ENCODE measurements at regions not wholly inside any gene's neighbourhood (a gene's known extent, or its start where the extent isn't known, plus 50 kb on each side); places are given as distances from the start of the nearest gene placed in this dataset.

DNA sequence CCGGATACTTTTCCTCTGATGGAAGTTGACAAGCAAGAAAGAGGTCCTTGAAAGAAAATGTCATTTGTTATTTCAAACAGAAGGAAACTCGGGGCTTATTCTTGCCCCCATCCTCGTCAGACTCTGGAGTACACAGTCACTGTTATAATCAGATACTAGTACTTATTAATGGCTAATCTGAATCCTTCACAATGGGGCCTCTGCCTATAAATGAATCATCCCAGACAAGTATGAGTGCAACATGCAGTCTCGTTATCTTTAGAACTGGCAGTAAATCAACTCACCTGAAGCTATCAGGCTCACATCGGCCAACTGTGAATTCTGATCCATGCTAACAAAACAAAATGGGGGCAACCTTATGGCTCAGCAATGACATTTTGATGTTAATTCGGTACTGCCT, 216.7 kb downstream of the GRIN2B start:
- ChIA-PET SMC1A (ENCODE audit: uncharacterized antibody, unreplicated experiment) (no interaction called here), RAD21 (ENCODE audit: unreplicated experiment) (no interaction called here), CTCF (no interaction called here), POLR2A (interaction anchor here (0.6 kb wide), 1 partner anchor 1155 kb away, joined by 6 read pairs; no protein-coding TSS in a partner anchor)
- Histone ChIP-seq H3K9me3 (replicated peaks; ENCODE audit: control insufficient read depth, insufficient read depth, low read length) (no peaks in the 10 kb centered on the region), H3K79me2 (ENCODE audit: control insufficient read depth, insufficient read depth, low read length) (no peaks in the 10 kb centered on the region), H3K4me3 (no peak overlapping the region), H3K4me1 (ENCODE audit: control insufficient read depth, insufficient read depth, low read length) (no peaks in the 10 kb centered on the region), H3K9ac (ENCODE audit: control insufficient read depth, insufficient read depth, low read length) (no peak overlapping the region), H3K27ac (ENCODE audit: control insufficient read depth, insufficient read depth) (no peak overlapping the region), H3K36me3 (ENCODE audit: control insufficient read depth in 2 of 2, insufficient read depth in 2 of 2, low read length in 1 of 2) (no peaks in the 10 kb centered on the region), H3K4me2 (ENCODE audit: control insufficient read depth, insufficient read depth) (no peak overlapping the region), H2AFZ (ENCODE audit: control insufficient read depth, low read depth, low read length) (no peak overlapping the region), H3K27me3 (replicated peaks in 1 of 2; ENCODE audit: control insufficient read depth in 2 of 2, insufficient read depth in 2 of 2, low read length in 1 of 2) (no peaks in the 10 kb centered on the region; a peak in 1 of 4 replicates), H4K20me1 (ENCODE audit: control insufficient read depth, insufficient read depth) (no peaks in the 10 kb centered on the region)
- ATAC-seq (no peak), DNase-seq (ENCODE audit: low read depth, low spot score) (no peak), FAIRE-seq (no peak)
- no TSS peak for BruUV-seq (replicated peaks)
- 17% methylated on average over 6 of the region's 6 CpGs for WGBS (ENCODE audit: insufficient coverage, insufficient replicate concordance, low lambda C conversion rate, missing lambda C conversion rate)
- in situ Hi-C loops (cut with MboI) (no loop called here), intact Hi-C loops (cut with micrococcal nuclease; ENCODE audit: unreplicated experiment) (no loop called here)
- TF ChIP-seq CHD4 (IDR thresholded peaks at IDR 0.05) (no peak), ETV6 (conservative IDR thresholded peaks at IDR 0.05 in 1 of 2, IDR thresholded peaks at IDR 0.05 in 1 of 2; ENCODE audit: borderline replicate concordance in 1 of 2, low read depth in 1 of 2) (no peak)
- TF ChIP-seq, protein P1, sequence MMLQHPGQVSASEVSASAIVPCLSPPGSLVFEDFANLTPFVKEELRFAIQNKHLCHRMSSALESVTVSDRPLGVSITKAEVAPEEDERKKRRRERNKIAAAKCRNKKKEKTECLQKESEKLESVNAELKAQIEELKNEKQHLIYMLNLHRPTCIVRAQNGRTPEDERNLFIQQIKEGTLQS (IDR thresholded peaks at IDR 0.05; ENCODE audit: borderline replicate concordance, extremely low read depth, low read depth, low read length): no peak

DNA sequence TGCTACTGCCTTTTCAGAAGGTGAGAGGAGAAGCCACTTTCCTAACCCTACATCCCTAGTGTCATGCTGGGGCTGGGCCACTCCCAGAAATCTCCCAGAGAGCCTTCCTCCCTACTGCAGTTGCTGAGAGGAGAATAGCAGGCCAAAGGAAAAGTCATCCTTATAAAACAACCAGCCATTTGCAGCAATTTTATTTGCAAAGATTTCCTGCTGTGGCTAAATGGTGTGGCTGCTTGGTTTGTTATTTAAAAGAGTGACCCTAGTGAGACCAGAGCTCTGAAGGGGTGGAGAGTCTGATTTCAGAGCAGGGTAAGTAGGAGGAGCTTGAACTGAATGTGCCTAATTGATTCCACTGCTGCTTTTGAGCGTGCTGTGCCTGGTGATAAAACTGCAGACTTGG, 232.0 kb downstream of the GRIN2B start:
- H3K4me3 ChIP-seq: no peak overlapping the region
- no peak overlapping the region for H3K27ac ChIP-seq (ENCODE audit: control insufficient read depth, insufficient read depth)
- H3K9ac ChIP-seq (ENCODE audit: control insufficient read depth, insufficient read depth, low read length): no peak overlapping the region
- in situ Hi-C loops (cut with MboI) (loop anchor here (10.0 kb wide), 1 partner anchor 415 kb away; no protein-coding TSS in a partner anchor), intact Hi-C loops (cut with micrococcal nuclease; ENCODE audit: unreplicated experiment) (no loop called here)
- no peak for DNase-seq (ENCODE audit: low read depth, low spot score)
- H3K36me3 ChIP-seq (ENCODE audit: control insufficient read depth in 2 of 2, insufficient read depth in 2 of 2, low read length in 1 of 2): no peaks in the 10 kb centered on the region
- ChIA-PET SMC1A (ENCODE audit: uncharacterized antibody, unreplicated experiment) (no interaction called here), RAD21 (ENCODE audit: unreplicated experiment) (no interaction called here), POLR2A (no interaction called here), CTCF (interaction anchor here (2.1 kb wide), 1 partner anchor 9 kb away, joined by 5 read pairs; no protein-coding TSS in a partner anchor)
- ATAC-seq: no peak
- no peaks in the 10 kb centered on the region for H3K79me2 ChIP-seq (ENCODE audit: control insufficient read depth, insufficient read depth, low read length)
- no peak overlapping the region for H3K4me2 ChIP-seq (ENCODE audit: control insufficient read depth, insufficient read depth)
- H3K9me3 ChIP-seq (replicated peaks; ENCODE audit: control insufficient read depth, insufficient read depth, low read length): no peaks in the 10 kb centered on the region
- TF ChIP-seq ASH2L (IDR thresholded peaks at IDR 0.05; ENCODE audit: borderline replicate concordance, low read depth) (no peak), STAT3 (IDR thresholded peaks at IDR 0.05; ENCODE audit: low read depth, low read length) (no peak), CBX5 (IDR thresholded peaks at IDR 0.05; ENCODE audit: low read depth) (no peak), MYC (IDR thresholded peaks at IDR 0.05; ENCODE audit: insufficient read depth, insufficient read length, insufficient replicate concordance, low read length, severe bottlenecking) (no peak), ZNF274 (IDR thresholded peaks at IDR 0.05; ENCODE audit: insufficient read depth, insufficient read length) (no peak), CREB1 (IDR thresholded peaks at IDR 0.05; ENCODE audit: low read depth) (no peak), GABPA (IDR thresholded peaks at IDR 0.05; ENCODE audit: low read depth) (no peak), RBBP5 (conservative IDR thresholded peaks at IDR 0.05) (no peak), POU2F2 (IDR thresholded peaks at IDR 0.05; ENCODE audit: borderline replicate concordance, low read depth, low read length) (no peak), POLR2AphosphoS5 (IDR thresholded peaks at IDR 0.05; ENCODE audit: low read length) (no peak), ZNF207 (IDR thresholded peaks at IDR 0.05; ENCODE audit: borderline replicate concordance) (no peak), NFYB (IDR thresholded peaks at IDR 0.05; ENCODE audit: insufficient read depth, low read depth, low read length) (no peak), TCF7 (IDR thresholded peaks at IDR 0.05; ENCODE audit: borderline replicate concordance) (no peak), RELA (IDR thresholded peaks at IDR 0.05; ENCODE audit: borderline replicate concordance, partially characterized antibody) (no peak), TBL1XR1 (IDR thresholded peaks at IDR 0.05; ENCODE audit: low read depth, low read length) (no peak)
- TF ChIP-seq, protein P2, sequence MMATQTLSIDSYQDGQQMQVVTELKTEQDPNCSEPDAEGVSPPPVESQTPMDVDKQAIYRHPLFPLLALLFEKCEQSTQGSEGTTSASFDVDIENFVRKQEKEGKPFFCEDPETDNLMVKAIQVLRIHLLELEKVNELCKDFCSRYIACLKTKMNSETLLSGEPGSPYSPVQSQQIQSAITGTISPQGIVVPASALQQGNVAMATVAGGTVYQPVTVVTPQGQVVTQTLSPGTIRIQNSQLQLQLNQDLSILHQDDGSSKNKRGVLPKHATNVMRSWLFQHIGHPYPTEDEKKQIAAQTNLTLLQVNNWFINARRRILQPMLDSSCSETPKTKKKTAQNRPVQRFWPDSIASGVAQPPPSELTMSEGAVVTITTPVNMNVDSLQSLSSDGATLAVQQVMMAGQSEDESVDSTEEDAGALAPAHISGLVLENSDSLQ (IDR thresholded peaks at IDR 0.05): no peak
- WGBS (ENCODE audit: insufficient coverage, insufficient replicate concordance, low lambda C conversion rate, missing lambda C conversion rate): 0% methylated on average over 1 of the region's 1 CpG
- H3K4me1 ChIP-seq (ENCODE audit: control insufficient read depth, insufficient read depth, low read length): no peaks in the 10 kb centered on the region
- no peak overlapping the region for H2AFZ ChIP-seq (ENCODE audit: control insufficient read depth, low read depth, low read length)
- no peaks in the 10 kb centered on the region for H4K20me1 ChIP-seq (ENCODE audit: control insufficient read depth, insufficient read depth)
- FAIRE-seq: no peak
- BruUV-seq (replicated peaks): no TSS peak
- H3K27me3 ChIP-seq (replicated peaks in 1 of 2; ENCODE audit: control insufficient read depth in 2 of 2, insufficient read depth in 2 of 2, low read length in 1 of 2): no peaks in the 10 kb centered on the region; a peak in 1 of 4 replicates

Data from GM12878 (cell line).